Type B pancreatic cell (in vitro differentiated cells): ENCODE measurements at regions not wholly inside any gene's neighbourhood (a gene's known extent, or its start where the extent isn't known, plus 50 kb on each side); places are given as distances from the start of the nearest gene placed in this dataset.

Source experiments
- DNase-seq: peaks from one replicate; pipeline ENCODE4 v3.0.0; 2021; ENCODE audit warnings: mixed read lengths; ENCODE audit not compliant: unreplicated experiment; ENCODE audit errors: extremely low spot score
- H3K27ac Mint-ChIP-seq: 2 replicates; pipeline ENCODE4 v1.8.0; 2021; ENCODE audit warnings: mild to moderate bottlenecking, mixed read lengths
- H3K27me3 Mint-ChIP-seq: 2 replicates; pipeline ENCODE4 v1.8.0; 2021; ENCODE audit warnings: mixed read lengths
- H3K36me3 Mint-ChIP-seq: 2 replicates; pipeline ENCODE4 v1.8.0; 2021; ENCODE audit warnings: mixed read lengths
- H3K4me1 Mint-ChIP-seq: one replicate; pipeline ENCODE4 v1.8.0; 2021; ENCODE audit warnings: mixed read lengths; ENCODE audit not compliant: unreplicated experiment
- H3K4me3 Mint-ChIP-seq: 2 replicates; pipeline ENCODE4 v1.8.0; 2021; ENCODE audit warnings: mild to moderate bottlenecking, mixed read lengths
- H3K9me3 Mint-ChIP-seq: 2 replicates; pipeline ENCODE4 v1.8.0; 2021; ENCODE audit warnings: mixed read lengths
- CTCF ChIP-seq: fragments of 200-600 bp; sonication (generic); conservative IDR thresholded peaks from 2 replicates; pipeline ENCODE4 v1.5.0; 2021; ENCODE audit warnings: antibody characterized with exemption, mild to moderate bottlenecking

GRCh38 chr4:176902710-176903323, 110.1 kb upstream of the VEGFC start:
- Mint-ChIP-seq H3K4me1 (no peaks in the 10 kb centered on the region), H3K27ac (no peak overlapping the region), H3K4me3 (no peak overlapping the region), H3K9me3 (no peaks in the 10 kb centered on the region), H3K27me3 (no peaks in the 10 kb centered on the region), H3K36me3 (no peaks in the 10 kb centered on the region)
- TF ChIP-seq CTCF, result no peak
- no peak for DNase-seq

- no peak for TF ChIP-seq CTCF
- Mint-ChIP-seq H3K36me3 (no peaks in the 10 kb centered on the region), H3K27me3 (no peaks in the 10 kb centered on the region), H3K9me3 (no peaks in the 10 kb centered on the region), H3K4me3 (no peak overlapping the region), H3K4me1 (no peaks in the 10 kb centered on the region), H3K27ac (no peak overlapping the region)
- no peak for DNase-seq
Measured at GRCh38 chr4:176906709-176907108, 114.0 kb upstream of the VEGFC start.

GRCh38 chr4:176910646-176911045, 117.9 kb upstream of the VEGFC start:
- no peaks in the 10 kb centered on the region for H3K9me3 Mint-ChIP-seq
- H3K27ac Mint-ChIP-seq, result no peak overlapping the region
- TF ChIP-seq CTCF, result no peak
- no peaks in the 10 kb centered on the region for H3K36me3 Mint-ChIP-seq
- H3K27me3 Mint-ChIP-seq, result no peaks in the 10 kb centered on the region
- H3K4me1 Mint-ChIP-seq, result no peaks in the 10 kb centered on the region
- DNase-seq, result no peak
- no peak overlapping the region for H3K4me3 Mint-ChIP-seq

GRCh38 chr4:176919631-176920030, 126.9 kb upstream of the VEGFC start:
- TF ChIP-seq CTCF, result no peak
- no peaks in the 10 kb centered on the region for H3K27me3 Mint-ChIP-seq
- no peaks in the 10 kb centered on the region for H3K9me3 Mint-ChIP-seq
- H3K36me3 Mint-ChIP-seq, result no peaks in the 10 kb centered on the region
- H3K4me3 Mint-ChIP-seq, result no peak overlapping the region
- no peak overlapping the region for H3K27ac Mint-ChIP-seq
- DNase-seq, result no peak
- H3K4me1 Mint-ChIP-seq, result no peaks in the 10 kb centered on the region

GRCh38 chr4:176920694-176921093, 128.0 kb upstream of the VEGFC start:
- Mint-ChIP-seq H3K4me3 (no peak overlapping the region), H3K27me3 (no peaks in the 10 kb centered on the region), H3K9me3 (no peaks in the 10 kb centered on the region), H3K4me1 (no peaks in the 10 kb centered on the region), H3K27ac (no peak overlapping the region), H3K36me3 (no peaks in the 10 kb centered on the region)
- no peak for TF ChIP-seq CTCF
- no peak for DNase-seq

- Mint-ChIP-seq H3K4me3 (no peak overlapping the region), H3K9me3 (no peaks in the 10 kb centered on the region), H3K4me1 (no peaks in the 10 kb centered on the region), H3K27ac (no peak overlapping the region), H3K36me3 (no peaks in the 10 kb centered on the region), H3K27me3 (no peaks in the 10 kb centered on the region)
- no peak for DNase-seq
- TF ChIP-seq CTCF, result no peak
Measured at GRCh38 chr4:176921256-176921655, 128.5 kb upstream of the VEGFC start.
